Esophagus squamous epithelium (tissue), 5 donors: ENCODE measurements at regions not wholly inside any gene's neighbourhood (a gene's known extent, or its start where the extent isn't known, plus 50 kb on each side); places are given as distances from the start of the nearest gene placed in this dataset.

Source experiments
- DNase-seq: peaks from one replicate; lab custom pipeline; 2025; lab: John Stamatoyannopoulos, UW
- H3K27ac ChIP-seq, 4 donors: fragments of 200-600 bp; sonication (generic); one replicate each; pipeline ENCODE4 v1.5.1; 2016 to 2019; ENCODE audit warnings: mild to moderate bottlenecking in 1 of 4
- H3K27me3 ChIP-seq, 4 donors: fragments of 200-600 bp; sonication (generic); 1 replicate in 3 of 4; 2 replicates in 1 of 4; pipeline versions ENCODE4 v1.5.1 to v1.6.0; 2017 to 2021; ENCODE audit warnings: antibody characterized with exemption in 1 of 4
- H3K36me3 ChIP-seq, 3 donors: fragments of 200-600 bp; sonication (generic); one replicate each; pipeline ENCODE4 v1.5.1; 2016 to 2019
- H3K4me1 ChIP-seq, 3 donors: fragments of 200-600 bp; sonication (generic); one replicate each; pipeline ENCODE4 v1.5.1; 2017 to 2019
- H3K4me3 ChIP-seq, 4 donors: fragments of 200-600 bp; sonication (generic); 1 replicate in 3 of 4; 2 replicates in 1 of 4; pipeline ENCODE4 v1.5.1; 2016 to 2019; ENCODE audit warnings: mild to moderate bottlenecking in 2 of 4, moderate library complexity in 1 of 4
- H3K9me3 ChIP-seq, 3 donors: fragments of 200-600 bp; sonication (generic); one replicate each; pipeline ENCODE4 v1.5.1; 2016 to 2019
- POLR2A ChIP-seq, 4 donors: fragments of 450-650 bp; IDR thresholded peaks; one replicate each; pipeline ENCODE4 v1.6.1; 2017; ENCODE audit warnings: antibody characterized with exemption in 4 of 4, mild to moderate bottlenecking in 4 of 4, moderate library complexity in 3 of 4
- WGBS, 2 donors: methylation state at CpG; one replicate each; pipeline ENCODE4 v1.1.5; 2018; 5-methylcytosine and 5-hydroxymethylcytosine counted together
- intact Hi-C: fragments of 100-400 bp; cut with DNase I; formaldehyde crosslinking; loops from one replicate; pipeline ENCODE4 v1.15.0; 2022
- TF ChIP-seq, protein P1 (sequence below), 6 experiments: fragments of 450-650 bp in 4 of 6; fragments of 200-600 bp in 2 of 6; sonication (generic) in 2 of 6; IDR thresholded peaks; one replicate each; pipeline ENCODE4 v1.5.1; 2016 to 2019; ENCODE audit warnings: antibody characterized with exemption in 6 of 6, mild to moderate bottlenecking in 4 of 6, moderate library complexity in 4 of 6
- donor health status: DM: yes; HTN: yes; CAD: no.

DNA sequence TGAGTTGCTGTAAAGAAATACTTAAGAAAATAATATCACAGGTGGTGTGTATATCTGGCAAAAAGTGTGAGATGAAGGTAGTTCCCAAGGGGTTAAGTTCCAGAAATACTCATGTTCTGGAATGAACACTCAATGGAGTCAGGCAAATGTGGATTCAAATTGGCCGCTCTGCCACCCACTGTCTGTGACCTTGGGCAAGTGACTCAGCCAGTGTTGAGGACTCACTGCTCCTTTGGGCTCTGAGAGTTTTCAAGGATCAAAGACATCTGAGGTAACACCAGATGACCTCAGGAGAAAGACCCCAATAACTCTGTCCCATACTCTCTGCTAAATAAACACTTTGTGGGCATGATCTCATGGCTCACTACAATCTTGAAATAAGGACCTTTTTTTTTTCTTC, 59.2 kb upstream of the EYA2 start:
- Histone ChIP-seq H3K36me3 (no peaks in the 10 kb centered on the region), H3K9me3 (no peaks in the 10 kb centered on the region), H3K4me1 (no peaks in the 10 kb centered on the region), H3K27ac (no peak overlapping the region), H3K27me3 (peaks cover 0 to 17% (median 0%) of the 10 kb centered on the region in 4 donors), H3K4me3 (no peak overlapping the region)
- intact Hi-C loops, result no loop called here
- WGBS, 2 donors, result 28 to 64% methylated on average over 1 of the region's 1 CpG
- DNase-seq, result no peak
- TF ChIP-seq, protein P1, sequence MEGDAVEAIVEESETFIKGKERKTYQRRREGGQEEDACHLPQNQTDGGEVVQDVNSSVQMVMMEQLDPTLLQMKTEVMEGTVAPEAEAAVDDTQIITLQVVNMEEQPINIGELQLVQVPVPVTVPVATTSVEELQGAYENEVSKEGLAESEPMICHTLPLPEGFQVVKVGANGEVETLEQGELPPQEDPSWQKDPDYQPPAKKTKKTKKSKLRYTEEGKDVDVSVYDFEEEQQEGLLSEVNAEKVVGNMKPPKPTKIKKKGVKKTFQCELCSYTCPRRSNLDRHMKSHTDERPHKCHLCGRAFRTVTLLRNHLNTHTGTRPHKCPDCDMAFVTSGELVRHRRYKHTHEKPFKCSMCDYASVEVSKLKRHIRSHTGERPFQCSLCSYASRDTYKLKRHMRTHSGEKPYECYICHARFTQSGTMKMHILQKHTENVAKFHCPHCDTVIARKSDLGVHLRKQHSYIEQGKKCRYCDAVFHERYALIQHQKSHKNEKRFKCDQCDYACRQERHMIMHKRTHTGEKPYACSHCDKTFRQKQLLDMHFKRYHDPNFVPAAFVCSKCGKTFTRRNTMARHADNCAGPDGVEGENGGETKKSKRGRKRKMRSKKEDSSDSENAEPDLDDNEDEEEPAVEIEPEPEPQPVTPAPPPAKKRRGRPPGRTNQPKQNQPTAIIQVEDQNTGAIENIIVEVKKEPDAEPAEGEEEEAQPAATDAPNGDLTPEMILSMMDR (IDR thresholded peaks at IDR 0.05), result no peak
- no peak for TF ChIP-seq POLR2A (IDR thresholded peaks at IDR 0.05)

DNA sequence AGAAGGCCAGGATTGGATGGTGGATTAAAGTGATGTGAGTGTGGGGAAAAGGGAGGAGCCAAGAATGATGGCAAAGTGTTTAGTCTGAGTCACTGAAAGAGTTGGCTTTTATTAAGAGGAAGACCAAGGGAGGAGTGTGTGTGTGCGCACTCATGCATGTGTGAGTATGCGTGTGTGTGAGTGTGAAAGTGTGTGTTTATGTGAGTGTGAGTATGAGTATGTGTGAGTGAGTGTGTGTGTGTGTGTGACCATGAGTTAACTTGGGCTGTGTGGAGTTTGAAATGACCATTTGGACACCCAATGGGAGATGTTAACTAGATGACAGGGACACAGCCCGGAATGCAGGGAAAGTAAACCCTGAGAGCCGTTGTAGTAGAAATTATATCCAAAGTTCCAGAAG, 57.6 kb upstream of the EYA2 start:
- H3K27me3 ChIP-seq, result peaks cover 0 to 17% (median 0%) of the 10 kb centered on the region in 4 donors
- no peaks in the 10 kb centered on the region for H3K4me1 ChIP-seq
- no peak for DNase-seq
- WGBS, 2 donors, result 82 to 90% methylated on average over 3 to 4 of the region's 4 CpGs
- H3K9me3 ChIP-seq, result no peaks in the 10 kb centered on the region
- H3K27ac ChIP-seq, result no peak overlapping the region
- intact Hi-C loops, result no loop called here
- TF ChIP-seq POLR2A (IDR thresholded peaks at IDR 0.05), result no peak
- TF ChIP-seq, protein P1 (IDR thresholded peaks at IDR 0.05), result no peak
- no peak overlapping the region for H3K4me3 ChIP-seq
- no peaks in the 10 kb centered on the region for H3K36me3 ChIP-seq

DNA sequence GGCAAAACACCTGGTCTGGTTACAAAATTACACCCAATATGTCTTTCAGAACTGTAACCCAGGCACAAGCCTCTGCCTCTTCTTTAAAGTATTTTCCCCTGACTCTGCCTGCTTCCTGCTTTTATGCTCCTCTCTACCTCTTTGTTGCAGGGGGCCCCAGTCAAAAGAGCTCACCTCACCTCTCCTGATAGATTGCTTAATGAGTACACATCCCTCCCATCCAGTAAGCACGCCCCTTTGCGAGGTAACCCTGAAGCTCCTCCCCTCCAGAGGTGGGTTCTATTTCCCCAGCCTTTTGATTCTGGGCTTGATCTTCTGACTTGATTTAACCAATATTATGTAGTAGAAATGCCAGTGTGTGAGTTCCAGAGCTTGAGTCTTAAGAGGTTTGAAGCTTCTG, 56.6 kb upstream of the EYA2 start:
- H3K36me3 ChIP-seq, result no peaks in the 10 kb centered on the region
- 23 to 54% methylated on average over 2 of the region's 2 CpGs for WGBS, 2 donors
- no peaks in the 10 kb centered on the region for H3K4me1 ChIP-seq
- H3K9me3 ChIP-seq, result no peaks in the 10 kb centered on the region
- no peak for DNase-seq
- no peak for TF ChIP-seq POLR2A (IDR thresholded peaks at IDR 0.05)
- TF ChIP-seq, protein P1 (IDR thresholded peaks at IDR 0.05), result no peak
- H3K4me3 ChIP-seq, result no peak overlapping the region
- intact Hi-C loops, result no loop called here
- no peak overlapping the region for H3K27ac ChIP-seq
- H3K27me3 ChIP-seq, result peaks cover 0 to 17% (median 0%) of the 10 kb centered on the region in 4 donors

DNA sequence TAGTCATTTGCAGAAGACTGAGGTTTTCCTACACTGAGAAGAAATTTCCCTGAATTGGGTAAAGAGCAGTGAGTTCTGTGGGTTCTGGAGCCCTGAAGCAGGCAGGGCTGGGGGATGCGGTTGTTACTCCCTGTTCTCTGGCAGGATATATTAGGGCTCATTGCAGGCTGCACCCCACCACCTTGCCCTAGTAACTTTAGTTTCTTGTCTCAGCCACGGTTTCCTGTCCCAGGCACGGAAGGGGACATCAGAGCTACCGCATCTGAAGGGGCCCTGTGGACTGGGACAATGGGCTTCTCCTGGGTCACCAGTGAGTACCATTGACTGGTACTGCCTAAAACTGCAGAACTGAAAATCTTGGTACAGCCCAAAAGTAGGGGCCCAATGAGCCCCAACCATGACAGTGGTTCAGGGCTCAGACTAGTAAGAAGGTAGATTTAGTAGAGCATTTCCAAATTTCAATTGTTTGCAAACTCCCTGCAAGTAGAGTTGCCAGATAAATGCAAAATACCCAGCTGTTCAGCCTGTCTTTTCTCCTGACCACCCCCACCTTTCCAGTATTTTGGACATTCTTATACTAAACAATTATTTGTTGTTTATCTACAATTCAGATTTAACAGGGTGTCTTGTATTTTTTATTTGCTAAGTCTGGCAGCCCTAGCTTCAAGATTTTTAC, 54.5 kb upstream of the EYA2 start:
- no peaks in the 10 kb centered on the region for H3K36me3 ChIP-seq
- no peaks in the 10 kb centered on the region for H3K9me3 ChIP-seq
- DNase-seq, result no peak
- TF ChIP-seq POLR2A (IDR thresholded peaks at IDR 0.05), result no peak
- TF ChIP-seq, protein P1 (IDR thresholded peaks at IDR 0.05), result no peak
- no peak overlapping the region for H3K4me3 ChIP-seq
- H3K27me3 ChIP-seq, result peaks cover 0 to 17% (median 0%) of the 10 kb centered on the region in 4 donors
- no peak overlapping the region for H3K27ac ChIP-seq
- WGBS, 2 donors, result 40 to 60% methylated on average over 1 to 2 of the region's 4 CpGs
- intact Hi-C loops, result no loop called here
- H3K4me1 ChIP-seq, result no peaks in the 10 kb centered on the region
